GM23338 (cell line): ENCODE measurements at regions not wholly inside any gene's neighbourhood (a gene's known extent, or its start where the extent isn't known, plus 50 kb on each side); places are given as distances from the start of the nearest gene placed in this dataset.

Experiments used
- CREB1 ChIP-seq: fragments of 250-450 bp; sonication (Bioruptor Pico); IDR thresholded peaks from 2 replicates; pipeline ENCODE4 v1.5.0; 2020; ENCODE audit warnings: low read depth, mild to moderate bottlenecking, moderate library complexity
- EZH2 ChIP-seq: fragments of 200-600 bp; sonication (generic); IDR thresholded peaks from one replicate; pipeline ENCODE4 v1.8.0; 2017; ENCODE audit warnings: antibody characterized with exemption, mild to moderate bottlenecking, low read depth; ENCODE audit not compliant: unreplicated experiment
- EZH2phosphoT487 ChIP-seq: fragments of 200-600 bp; sonication (generic); IDR thresholded peaks from one replicate; pipeline ENCODE4 v1.8.1; 2018; ENCODE audit warnings: antibody characterized with exemption; ENCODE audit not compliant: unreplicated experiment
- JUNB ChIP-seq: IDR thresholded peaks from one replicate; pipeline ENCODE4 v1.6.1; 2016; ENCODE audit warnings: antibody characterized with exemption; ENCODE audit not compliant: unreplicated experiment
- TF ChIP-seq, protein P1 (sequence below), 2 experiments: fragments of 200-600 bp in 1 of 2; sonication (generic) in 1 of 2; conservative IDR thresholded peaks; 2 replicates each; pipeline versions ENCODE4 v1.5.1 to v1.6.1; 2016 to 2017; ENCODE audit warnings: antibody characterized with exemption in 2 of 2, low read depth in 2 of 2, mild to moderate bottlenecking in 2 of 2, moderate library complexity in 1 of 2
- TF ChIP-seq, protein P2 (sequence below): IDR thresholded peaks from one replicate; pipeline ENCODE4 v1.6.1; 2018; ENCODE audit warnings: antibody characterized with exemption; ENCODE audit not compliant: unreplicated experiment

DNA sequence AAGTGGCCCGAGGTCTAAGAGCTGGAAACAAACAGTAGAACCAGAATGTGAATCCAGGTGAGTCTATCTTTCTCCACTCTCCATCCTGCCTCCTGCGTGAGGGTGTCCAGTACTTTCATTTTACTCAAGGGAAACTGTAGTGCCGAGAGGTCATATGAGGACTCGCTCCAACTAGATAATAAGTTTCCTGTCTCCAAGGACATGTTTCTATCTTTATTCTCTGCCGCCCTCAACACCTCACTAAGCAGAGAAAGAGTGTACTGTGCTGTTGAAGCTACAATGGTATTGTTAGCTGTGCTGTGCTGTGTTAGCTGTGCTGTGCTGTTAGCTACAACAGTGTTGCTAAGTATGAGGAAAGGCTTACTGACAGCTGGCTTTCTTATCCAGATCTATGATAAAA is 137.9 kb upstream of the COL8A1 start:
- TF ChIP-seq, protein P1, sequence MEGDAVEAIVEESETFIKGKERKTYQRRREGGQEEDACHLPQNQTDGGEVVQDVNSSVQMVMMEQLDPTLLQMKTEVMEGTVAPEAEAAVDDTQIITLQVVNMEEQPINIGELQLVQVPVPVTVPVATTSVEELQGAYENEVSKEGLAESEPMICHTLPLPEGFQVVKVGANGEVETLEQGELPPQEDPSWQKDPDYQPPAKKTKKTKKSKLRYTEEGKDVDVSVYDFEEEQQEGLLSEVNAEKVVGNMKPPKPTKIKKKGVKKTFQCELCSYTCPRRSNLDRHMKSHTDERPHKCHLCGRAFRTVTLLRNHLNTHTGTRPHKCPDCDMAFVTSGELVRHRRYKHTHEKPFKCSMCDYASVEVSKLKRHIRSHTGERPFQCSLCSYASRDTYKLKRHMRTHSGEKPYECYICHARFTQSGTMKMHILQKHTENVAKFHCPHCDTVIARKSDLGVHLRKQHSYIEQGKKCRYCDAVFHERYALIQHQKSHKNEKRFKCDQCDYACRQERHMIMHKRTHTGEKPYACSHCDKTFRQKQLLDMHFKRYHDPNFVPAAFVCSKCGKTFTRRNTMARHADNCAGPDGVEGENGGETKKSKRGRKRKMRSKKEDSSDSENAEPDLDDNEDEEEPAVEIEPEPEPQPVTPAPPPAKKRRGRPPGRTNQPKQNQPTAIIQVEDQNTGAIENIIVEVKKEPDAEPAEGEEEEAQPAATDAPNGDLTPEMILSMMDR (conservative IDR thresholded peaks at IDR 0.05; ENCODE audit: low read depth in 2 of 2): no peak
- TF ChIP-seq EZH2phosphoT487: no peak
- TF ChIP-seq EZH2: no peak
- TF ChIP-seq, protein P2, sequence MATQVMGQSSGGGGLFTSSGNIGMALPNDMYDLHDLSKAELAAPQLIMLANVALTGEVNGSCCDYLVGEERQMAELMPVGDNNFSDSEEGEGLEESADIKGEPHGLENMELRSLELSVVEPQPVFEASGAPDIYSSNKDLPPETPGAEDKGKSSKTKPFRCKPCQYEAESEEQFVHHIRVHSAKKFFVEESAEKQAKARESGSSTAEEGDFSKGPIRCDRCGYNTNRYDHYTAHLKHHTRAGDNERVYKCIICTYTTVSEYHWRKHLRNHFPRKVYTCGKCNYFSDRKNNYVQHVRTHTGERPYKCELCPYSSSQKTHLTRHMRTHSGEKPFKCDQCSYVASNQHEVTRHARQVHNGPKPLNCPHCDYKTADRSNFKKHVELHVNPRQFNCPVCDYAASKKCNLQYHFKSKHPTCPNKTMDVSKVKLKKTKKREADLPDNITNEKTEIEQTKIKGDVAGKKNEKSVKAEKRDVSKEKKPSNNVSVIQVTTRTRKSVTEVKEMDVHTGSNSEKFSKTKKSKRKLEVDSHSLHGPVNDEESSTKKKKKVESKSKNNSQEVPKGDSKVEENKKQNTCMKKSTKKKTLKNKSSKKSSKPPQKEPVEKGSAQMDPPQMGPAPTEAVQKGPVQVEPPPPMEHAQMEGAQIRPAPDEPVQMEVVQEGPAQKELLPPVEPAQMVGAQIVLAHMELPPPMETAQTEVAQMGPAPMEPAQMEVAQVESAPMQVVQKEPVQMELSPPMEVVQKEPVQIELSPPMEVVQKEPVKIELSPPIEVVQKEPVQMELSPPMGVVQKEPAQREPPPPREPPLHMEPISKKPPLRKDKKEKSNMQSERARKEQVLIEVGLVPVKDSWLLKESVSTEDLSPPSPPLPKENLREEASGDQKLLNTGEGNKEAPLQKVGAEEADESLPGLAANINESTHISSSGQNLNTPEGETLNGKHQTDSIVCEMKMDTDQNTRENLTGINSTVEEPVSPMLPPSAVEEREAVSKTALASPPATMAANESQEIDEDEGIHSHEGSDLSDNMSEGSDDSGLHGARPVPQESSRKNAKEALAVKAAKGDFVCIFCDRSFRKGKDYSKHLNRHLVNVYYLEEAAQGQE: no peak
- TF ChIP-seq CREB1: no peak
- no peak for TF ChIP-seq JUNB
